Heart right ventricle (tissue), 16 donors: ENCODE measurements at regions not wholly inside any gene's neighbourhood (a gene's known extent, or its start where the extent isn't known, plus 50 kb on each side); places are given as distances from the start of the nearest gene placed in this dataset.

Experiments
- ATAC-seq, 8 donors: fragments of 200-7000 bp; cut with Tn5 transposase; one replicate each; pipeline ENCODE4 v1.9.1; 2020; ENCODE audit warnings: mild to moderate bottlenecking in 8 of 8, moderate library complexity in 8 of 8, moderate number of reproducible peaks in 1 of 8
- DNase-seq, 2 donors: peaks; one replicate each; pipeline ENCODE4 v3.0.0-alpha.2; 2020
- H3K27ac ChIP-seq, 10 donors: fragments of 200-600 bp; sonication (generic) in 2 of 10; one replicate each; pipeline versions ENCODE4 v1.5.0 to v1.8.0; 2020 to 2022; ENCODE audit warnings: mild to moderate bottlenecking in 3 of 10
- H3K27me3 ChIP-seq, 7 donors: fragments of 200-600 bp; one replicate each; pipeline ENCODE4 v1.8.0; 2021 to 2022; ENCODE audit warnings: mild to moderate bottlenecking in 2 of 7
- H3K36me3 ChIP-seq, 9 donors: fragments of 200-600 bp; sonication (generic) in 1 of 9; one replicate each; pipeline versions ENCODE4 v1.5.0 to v1.8.0; 2020 to 2022; ENCODE audit warnings: mild to moderate bottlenecking in 2 of 9
- H3K4me1 ChIP-seq, 9 donors: fragments of 200-600 bp; sonication (generic) in 1 of 9; one replicate each; pipeline versions ENCODE4 v1.5.0 to v1.8.0; 2020 to 2022; ENCODE audit warnings: mild to moderate bottlenecking in 4 of 9
- H3K4me3 ChIP-seq, 10 donors: fragments of 200-600 bp; sonication (generic) in 2 of 10; one replicate each; pipeline versions ENCODE4 v1.5.0 to v1.8.0; 2020 to 2022; ENCODE audit warnings: mild to moderate bottlenecking in 7 of 10, moderate library complexity in 2 of 10
- H3K9me3 ChIP-seq, 11 donors: fragments of 200-600 bp in 10 of 11; sonication (generic) in 2 of 11; one replicate each; pipeline versions ENCODE4 v1.5.0 to v1.8.0; 2013 to 2022; ENCODE audit warnings: mild to moderate bottlenecking in 2 of 11, control low read depth in 1 of 11, moderate library complexity in 1 of 11
- WGBS, 2 donors: extraction: QIAGEN DNeasy Blood & Tissue Kit; methylation state at CpG; one replicate each; pipeline ENCODE4 v1.1.7; 2013; ENCODE audit warnings: inconsistent platforms in 1 of 2; 5-methylcytosine and 5-hydroxymethylcytosine counted together
- intact Hi-C, 10 donors: fragments of 100-400 bp; cut with DNase I; formaldehyde crosslinking; loops; one replicate each; pipeline versions ENCODE4 v1.11.1 to v1.14.2; 2022
- TF ChIP-seq, protein P1 (sequence below), 9 donors: fragments of 200-600 bp; sonication (generic) in 2 of 9; IDR thresholded peaks; one replicate each; pipeline versions ENCODE4 v1.5.0 to v1.8.0; 2021 to 2022; ENCODE audit warnings: antibody characterized with exemption in 9 of 9, mild to moderate bottlenecking in 5 of 9, moderate library complexity in 1 of 9
- donor health status: Arrhythmogenic right ventricular cardiomyopathy.
- donor health status: ischemic (EF 13 %, LVEDD 7.1; RV severe dilation, severe dysfunction).
- donor health status: healthy with polysubstance abuse.
- donor health status: DM: no; HTN: yes; CAD: no.
- donor health status: DM: no; HTN: no; CAD: no.
- donor health status: ischemic (EF 25% LVEDD 6.9; RV normal size, moderate dysfunction).
- donor health status: ischemic (EF 25% LVEDD 5.7; RV mildly dilated, moderate dysfunction).
- donor health status: healthy.
- donor health status: DM: yes; HTN: yes; CAD: no.
- donor health status: Ischemic cardiomyopathy.
- donor health status: ischemic (EF 35%, LVEDD 5.7; RV mildly dilated, moderate dysfunction).
- donor health status: nonischemic (EF 11% LVEDD 7.7; RV severe dilation, severe dysfunction).
- donor health status: DM: yes; HTN: yes; CAD: no.
- donor health status: PGD.
- donor health status: ischemic (EF 29% LVEDD 5.4; RV normal size, mild dysfunction).
- donor health status: nonischemic (EF 23%, LVEDD 6.1; RV moderate dilation, normal function).

GRCh38 chr12:92337128-92337527, 191.5 kb upstream of the BTG1 start:
- ATAC-seq: no peak
- DNase-seq: no peak
- 93 to 95% methylated on average over 4 of the region's 4 CpGs for WGBS, 2 donors
- no peaks in the 10 kb centered on the region for H3K36me3 ChIP-seq
- H3K9me3 ChIP-seq: no peaks in the 10 kb centered on the region
- H3K27me3 ChIP-seq: no peaks in the 10 kb centered on the region
- no peak overlapping the region for H3K27ac ChIP-seq
- H3K4me3 ChIP-seq: no peak overlapping the region
- TF ChIP-seq, protein P1, sequence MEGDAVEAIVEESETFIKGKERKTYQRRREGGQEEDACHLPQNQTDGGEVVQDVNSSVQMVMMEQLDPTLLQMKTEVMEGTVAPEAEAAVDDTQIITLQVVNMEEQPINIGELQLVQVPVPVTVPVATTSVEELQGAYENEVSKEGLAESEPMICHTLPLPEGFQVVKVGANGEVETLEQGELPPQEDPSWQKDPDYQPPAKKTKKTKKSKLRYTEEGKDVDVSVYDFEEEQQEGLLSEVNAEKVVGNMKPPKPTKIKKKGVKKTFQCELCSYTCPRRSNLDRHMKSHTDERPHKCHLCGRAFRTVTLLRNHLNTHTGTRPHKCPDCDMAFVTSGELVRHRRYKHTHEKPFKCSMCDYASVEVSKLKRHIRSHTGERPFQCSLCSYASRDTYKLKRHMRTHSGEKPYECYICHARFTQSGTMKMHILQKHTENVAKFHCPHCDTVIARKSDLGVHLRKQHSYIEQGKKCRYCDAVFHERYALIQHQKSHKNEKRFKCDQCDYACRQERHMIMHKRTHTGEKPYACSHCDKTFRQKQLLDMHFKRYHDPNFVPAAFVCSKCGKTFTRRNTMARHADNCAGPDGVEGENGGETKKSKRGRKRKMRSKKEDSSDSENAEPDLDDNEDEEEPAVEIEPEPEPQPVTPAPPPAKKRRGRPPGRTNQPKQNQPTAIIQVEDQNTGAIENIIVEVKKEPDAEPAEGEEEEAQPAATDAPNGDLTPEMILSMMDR (IDR thresholded peaks at IDR 0.05): no peak
- intact Hi-C loops: no loop called here
- peaks cover 0 to 27% (median 10%) of the 10 kb centered on the region in 9 donors for H3K4me1 ChIP-seq

- intact Hi-C loops: no loop called here
- Histone ChIP-seq H3K27me3 (no peaks in the 10 kb centered on the region), H3K4me3 (no peak overlapping the region), H3K36me3 (no peaks in the 10 kb centered on the region), H3K4me1 (peaks cover 0 to 25% (median 10%) of the 10 kb centered on the region in 9 donors), H3K27ac (no peak overlapping the region), H3K9me3 (no peaks in the 10 kb centered on the region)
- DNase-seq (no peak), ATAC-seq (no peak)
- TF ChIP-seq, protein P1 (IDR thresholded peaks at IDR 0.05): no peak
- WGBS, 2 donors: 67 to 77% methylated on average over 2 of the region's 2 CpGs
Measured at GRCh38 chr12:92336641-92337040, 191.0 kb upstream of the BTG1 start.

- Histone ChIP-seq H3K36me3 (no peaks in the 10 kb centered on the region), H3K9me3 (no peaks in the 10 kb centered on the region), H3K27ac (no peak overlapping the region), H3K27me3 (no peaks in the 10 kb centered on the region), H3K4me1 (peaks cover 0 to 25% (median 10%) of the 10 kb centered on the region in 9 donors), H3K4me3 (no peak overlapping the region)
- ATAC-seq: no peak
- TF ChIP-seq, protein P1 (IDR thresholded peaks at IDR 0.05): no peak
- intact Hi-C loops: no loop called here
- WGBS, 2 donors: 59 to 68% methylated on average over 4 of the region's 4 CpGs
- DNase-seq: no peak
Measured at GRCh38 chr12:92335831-92336230, 190.2 kb upstream of the BTG1 start.

GRCh38 chr12:92334552-92334951, 188.9 kb upstream of the BTG1 start:
- 92 to 98% methylated on average over 4 of the region's 4 CpGs for WGBS, 2 donors
- no peaks in the 10 kb centered on the region for H3K27me3 ChIP-seq
- intact Hi-C loops: no loop called here
- ATAC-seq (no peak), DNase-seq (no peak)
- peaks cover 0 to 25% (median 10%) of the 10 kb centered on the region in 9 donors for H3K4me1 ChIP-seq
- H3K9me3 ChIP-seq: no peaks in the 10 kb centered on the region
- no peak overlapping the region for H3K4me3 ChIP-seq
- no peaks in the 10 kb centered on the region for H3K36me3 ChIP-seq
- TF ChIP-seq, protein P1 (IDR thresholded peaks at IDR 0.05): no peak
- no peak overlapping the region for H3K27ac ChIP-seq
